A172 (cell line): ENCODE measurements at regions not wholly inside any gene's neighbourhood (a gene's known extent, or its start where the extent isn't known, plus 50 kb on each side); places are given as distances from the start of the nearest gene placed in this dataset.
"Not testable (repeated sequence)": the region's sequence is repeated elsewhere in the genome, so short reads cannot be mapped to it uniquely, and the experiment has no call there.

Experiments
- DNase-seq: peaks from one replicate; pipeline ENCODE4 v3.0.0-alpha.2; 2015; ENCODE audit warnings: low spot score

- DNase-seq = peak; percentile 11
Observed at GRCh38 chr17:33838281-33838680, 416.8 kb upstream of the CCL2 start.

GRCh38 chr17:33847900-33848299, 407.2 kb upstream of the CCL2 start:
- DNase-seq = no peak

GRCh38 chr17:33848433-33848832, 406.7 kb upstream of the CCL2 start:
- no peak for DNase-seq

GRCh38 chr17:33854596-33854995, 400.5 kb upstream of the CCL2 start:
- peak; percentile 71 for DNase-seq

GRCh38 chr17:33858121-33858520, 397.0 kb upstream of the CCL2 start:
- DNase-seq = no peak

GRCh38 chr17:33858682-33859081, 396.4 kb upstream of the CCL2 start:
- no peak for DNase-seq

- DNase-seq = no peak
Observed at GRCh38 chr17:33862772-33863602, 392.1 kb upstream of the CCL2 start.

GRCh38 chr17:33864758-33865229, 390.3 kb upstream of the CCL2 start:
- DNase-seq = no peak

- no peak for DNase-seq
Observed at GRCh38 chr17:33868899-33869298, 386.2 kb upstream of the CCL2 start.

- DNase-seq = peak; percentile 22
Observed at GRCh38 chr17:33870936-33871335, 384.1 kb upstream of the CCL2 start.

GRCh38 chr17:33871720-33872540, 383.2 kb upstream of the CCL2 start:
- DNase-seq = peak; percentile 99

GRCh38 chr17:33873201-33873617, 381.9 kb upstream of the CCL2 start:
- peak; percentile 87 for DNase-seq

- peak; percentile 60 for DNase-seq
Observed at GRCh38 chr17:33874617-33875060, 380.4 kb upstream of the CCL2 start.

- no peak for DNase-seq
Observed at GRCh38 chr17:33875973-33876372, 379.1 kb upstream of the CCL2 start.

GRCh38 chr17:33882273-33882672, 372.8 kb upstream of the CCL2 start:
- not testable (repeated sequence) for DNase-seq

GRCh38 chr17:33882677-33883076, 372.4 kb upstream of the CCL2 start:
- DNase-seq = not testable (repeated sequence)

- DNase-seq = peak; percentile 97
Observed at GRCh38 chr17:33888455-33888854, 366.6 kb upstream of the CCL2 start.

GRCh38 chr17:33889040-33889439, 366.0 kb upstream of the CCL2 start:
- DNase-seq = no peak

- no peak for DNase-seq
Observed at GRCh38 chr17:33889766-33890165, 365.3 kb upstream of the CCL2 start.

GRCh38 chr17:33892717-33893591, 362.1 kb upstream of the CCL2 start:
- DNase-seq = no peak

GRCh38 chr17:33895491-33895890, 359.6 kb upstream of the CCL2 start:
- DNase-seq = no peak

GRCh38 chr17:33896263-33896662, 358.8 kb upstream of the CCL2 start:
- no peak for DNase-seq
